ENCODE measurements at regions not wholly inside any gene's neighbourhood (a gene's known extent, or its start where the extent isn't known, plus 50 kb on each side); places are given as distances from the start of the nearest gene placed in this dataset.

- H2AFZ ChIP-seq (ENCODE audit: low read depth, low read length), result no peak overlapping the region
- no peaks in the 10 kb centered on the region for H3K79me2 ChIP-seq (ENCODE audit: control insufficient read depth, insufficient read depth, low read length)
- peaks cover 4 to 6% of the 10 kb centered on the region in 2 experiments for H3K27me3 ChIP-seq (ENCODE audit: control insufficient read depth in 2 of 2, insufficient read depth in 2 of 2, low read length in 2 of 2)
- ChIA-PET CTCF (no interaction called here), POLR2A (no interaction called here)
- H3K4me3 ChIP-seq (replicated peaks in 1 of 3; ENCODE audit: insufficient read depth in 1 of 3, low read depth in 1 of 3, low read length in 3 of 3), result no peak overlapping the region
- no peaks in the 10 kb centered on the region for H3K9me3 ChIP-seq (replicated peaks; ENCODE audit: control insufficient read depth, insufficient read depth, low read length)
- BruUV-seq (replicated peaks), result no TSS peak
- H3K27ac ChIP-seq (ENCODE audit: insufficient read depth, low read depth, low read length), result no peak overlapping the region
- dilution Hi-C loops (cut with MboI; ENCODE audit: extremely low pct_ligation_motif_present, low sequenced_read_pairs) (no loop called here), intact Hi-C loops (cut with micrococcal nuclease) (no loop called here)
- no peaks in the 10 kb centered on the region for H3K9me1 ChIP-seq (replicated peaks; ENCODE audit: control insufficient read depth, extremely low read depth, insufficient read depth, low read length)
- H3K4me2 ChIP-seq (ENCODE audit: insufficient read depth, low read length), result no peak overlapping the region
- no peak for FAIRE-seq
- H4K20me1 ChIP-seq (replicated peaks; ENCODE audit: control insufficient read depth, extremely low read depth, insufficient read depth, low read length), result no peaks in the 10 kb centered on the region
- no peaks in the 10 kb centered on the region for H3K4me1 ChIP-seq (ENCODE audit: control insufficient read depth, extremely low read depth, insufficient read depth, low read length)
- TF ChIP-seq GATA2 (IDR thresholded peaks at IDR 0.05; ENCODE audit: insufficient read depth, insufficient read length, low read depth, low read length), result no peak
- TF ChIP-seq MAX (IDR thresholded peaks at IDR 0.05; ENCODE audit: insufficient read depth, insufficient read length), result no peak
- no peak for TF ChIP-seq JUN (IDR thresholded peaks at IDR 0.05; ENCODE audit: borderline replicate concordance, insufficient read depth, insufficient read length, low read depth)
- TF ChIP-seq, protein P1, sequence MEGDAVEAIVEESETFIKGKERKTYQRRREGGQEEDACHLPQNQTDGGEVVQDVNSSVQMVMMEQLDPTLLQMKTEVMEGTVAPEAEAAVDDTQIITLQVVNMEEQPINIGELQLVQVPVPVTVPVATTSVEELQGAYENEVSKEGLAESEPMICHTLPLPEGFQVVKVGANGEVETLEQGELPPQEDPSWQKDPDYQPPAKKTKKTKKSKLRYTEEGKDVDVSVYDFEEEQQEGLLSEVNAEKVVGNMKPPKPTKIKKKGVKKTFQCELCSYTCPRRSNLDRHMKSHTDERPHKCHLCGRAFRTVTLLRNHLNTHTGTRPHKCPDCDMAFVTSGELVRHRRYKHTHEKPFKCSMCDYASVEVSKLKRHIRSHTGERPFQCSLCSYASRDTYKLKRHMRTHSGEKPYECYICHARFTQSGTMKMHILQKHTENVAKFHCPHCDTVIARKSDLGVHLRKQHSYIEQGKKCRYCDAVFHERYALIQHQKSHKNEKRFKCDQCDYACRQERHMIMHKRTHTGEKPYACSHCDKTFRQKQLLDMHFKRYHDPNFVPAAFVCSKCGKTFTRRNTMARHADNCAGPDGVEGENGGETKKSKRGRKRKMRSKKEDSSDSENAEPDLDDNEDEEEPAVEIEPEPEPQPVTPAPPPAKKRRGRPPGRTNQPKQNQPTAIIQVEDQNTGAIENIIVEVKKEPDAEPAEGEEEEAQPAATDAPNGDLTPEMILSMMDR (IDR thresholded peaks at IDR 0.05; ENCODE audit: extremely low read depth in 1 of 2, insufficient read depth in 1 of 2, low read depth in 1 of 2, low read length in 2 of 2), result no peak
- no peak for TF ChIP-seq POLR2AphosphoS5 (IDR thresholded peaks at IDR 0.05; ENCODE audit: insufficient read depth, low read depth, low read length)
- TF ChIP-seq FOS (IDR thresholded peaks at IDR 0.05; ENCODE audit: borderline replicate concordance, insufficient read depth, low read length), result no peak
- no peak for TF ChIP-seq EZH2 (IDR thresholded peaks at IDR 0.05; ENCODE audit: borderline replicate concordance, low read depth, low read length, severe bottlenecking)
- no peak for TF ChIP-seq MYC (IDR thresholded peaks at IDR 0.05; ENCODE audit: low read depth, low read length)
- TF ChIP-seq POLR2A (IDR thresholded peaks at IDR 0.05; ENCODE audit: low read depth, low read length), result no peak
- H3K36me3 ChIP-seq (ENCODE audit: control insufficient read depth in 2 of 2, extremely low read depth in 1 of 2, insufficient read depth in 2 of 2, low read length in 2 of 2), result no peaks in the 10 kb centered on the region
- no peak for DNase-seq (ENCODE audit: low read depth, low spot score)
- H3K9ac ChIP-seq (replicated peaks; ENCODE audit: extremely low read depth, insufficient read depth, low read length), result no peak overlapping the region
These were observed 90.4 kb downstream of the CD164 start for GRCh38 chr6:109291902-109292301.
